ENCODE measurements at regions not wholly inside any gene's neighbourhood (a gene's known extent, or its start where the extent isn't known, plus 50 kb on each side); places are given as distances from the start of the nearest gene placed in this dataset.

- no peaks in the 10 kb centered on the region for H3K79me1 ChIP-seq (replicated peaks; ENCODE audit: low read length, poor library complexity, severe bottlenecking)
- no peak overlapping the region for H2BK15ac ChIP-seq (ENCODE audit: low read depth, poor library complexity, severe bottlenecking)
- no peak overlapping the region for H4K8ac ChIP-seq (ENCODE audit: low read length)
- H3K9ac ChIP-seq (ENCODE audit: low read length): no peak overlapping the region
- DNase-seq: no peak
- H3K4me1 ChIP-seq (ENCODE audit: control insufficient read depth, insufficient read depth, low read depth, low read length): no peaks in the 10 kb centered on the region
- no peak overlapping the region for H2AK5ac ChIP-seq (ENCODE audit: low read length, severe bottlenecking)
- H3K9me3 ChIP-seq (ENCODE audit: control insufficient read depth, low read length): no peaks in the 10 kb centered on the region
- no peak overlapping the region for H2AFZ ChIP-seq (ENCODE audit: low read depth, low read length)
- no peak overlapping the region for H3K4me2 ChIP-seq (ENCODE audit: low read length, poor library complexity, severe bottlenecking)
- no peak overlapping the region for H2BK5ac ChIP-seq (ENCODE audit: low read depth, low read length, poor library complexity, severe bottlenecking)
- H2BK120ac ChIP-seq (ENCODE audit: low read depth, low read length): no peak overlapping the region
- H4K91ac ChIP-seq (ENCODE audit: low read length): no peak overlapping the region
- no peak overlapping the region for H3K14ac ChIP-seq (ENCODE audit: low read length in 2 of 2)
- H3K18ac ChIP-seq (ENCODE audit: low read depth in 1 of 2, low read length in 2 of 2): no peak overlapping the region
- no peak overlapping the region for H3K27ac ChIP-seq (ENCODE audit: low read length, poor library complexity, severe bottlenecking)
- H2BK12ac ChIP-seq (ENCODE audit: low read length in 2 of 2): no peak overlapping the region
- no peak overlapping the region for H3K23ac ChIP-seq (ENCODE audit: low read length in 2 of 2)
- H3K4ac ChIP-seq (ENCODE audit: low read depth in 1 of 2, low read length in 2 of 2): no peak overlapping the region
- no peaks in the 10 kb centered on the region for H3K36me3 ChIP-seq (ENCODE audit: control insufficient read depth in 1 of 2, insufficient read depth in 2 of 2, low read depth in 1 of 2, low read length in 2 of 2)
- H3K4me3 ChIP-seq (ENCODE audit: insufficient read depth in 1 of 2, low read depth in 1 of 2, low read length in 2 of 2): no peak overlapping the region
- 69% methylated on average over 7 of the region's 7 CpGs for WGBS
- peaks cover 0 to 5% of the 10 kb centered on the region in 2 experiments for H3K27me3 ChIP-seq (ENCODE audit: control insufficient read depth in 1 of 2, insufficient read depth in 1 of 2, low read length in 2 of 2)
Observed at GRCh38 chr12:102765736-102766135, 151.3 kb downstream of the PAH start.

GRCh38 chr12:102763471-102763870, 153.6 kb downstream of the PAH start:
- Histone ChIP-seq H3K4me1 (ENCODE audit: control insufficient read depth, insufficient read depth, low read depth, low read length) (no peaks in the 10 kb centered on the region), H2AFZ (ENCODE audit: low read depth, low read length) (no peak overlapping the region), H2AK5ac (ENCODE audit: low read length, severe bottlenecking) (no peak overlapping the region), H3K4me3 (ENCODE audit: insufficient read depth in 1 of 2, low read depth in 1 of 2, low read length in 2 of 2) (no peak overlapping the region), H3K14ac (ENCODE audit: low read length in 2 of 2) (no peak overlapping the region), H4K91ac (ENCODE audit: low read length) (no peak overlapping the region), H3K9ac (ENCODE audit: low read length) (no peak overlapping the region), H2BK15ac (ENCODE audit: low read depth, poor library complexity, severe bottlenecking) (no peak overlapping the region), H3K36me3 (ENCODE audit: control insufficient read depth in 1 of 2, insufficient read depth in 2 of 2, low read depth in 1 of 2, low read length in 2 of 2) (no peaks in the 10 kb centered on the region), H4K8ac (ENCODE audit: low read length) (no peak overlapping the region), H2BK120ac (ENCODE audit: low read depth, low read length) (no peak overlapping the region), H3K9me3 (ENCODE audit: control insufficient read depth, low read length) (no peaks in the 10 kb centered on the region), H3K27me3 (ENCODE audit: control insufficient read depth in 1 of 2, insufficient read depth in 1 of 2, low read length in 2 of 2) (peaks cover 0 to 5% of the 10 kb centered on the region in 2 experiments), H3K18ac (ENCODE audit: low read depth in 1 of 2, low read length in 2 of 2) (no peak overlapping the region), H2BK5ac (ENCODE audit: low read depth, low read length, poor library complexity, severe bottlenecking) (no peak overlapping the region), H3K27ac (ENCODE audit: low read length, poor library complexity, severe bottlenecking) (no peak overlapping the region), H3K79me1 (replicated peaks; ENCODE audit: low read length, poor library complexity, severe bottlenecking) (no peaks in the 10 kb centered on the region), H2BK12ac (ENCODE audit: low read length in 2 of 2) (no peak overlapping the region), H3K4me2 (ENCODE audit: low read length, poor library complexity, severe bottlenecking) (no peak overlapping the region), H3K23ac (ENCODE audit: low read length in 2 of 2) (no peak overlapping the region), H3K4ac (ENCODE audit: low read depth in 1 of 2, low read length in 2 of 2) (no peak overlapping the region)
- no peak for DNase-seq
- 100% methylated on average over 1 of the region's 1 CpG for WGBS

- H3K27me3 ChIP-seq (ENCODE audit: control insufficient read depth in 1 of 2, insufficient read depth in 1 of 2, low read length in 2 of 2): peaks cover 0 to 5% of the 10 kb centered on the region in 2 experiments
- no peak overlapping the region for H3K4me3 ChIP-seq (ENCODE audit: insufficient read depth in 1 of 2, low read depth in 1 of 2, low read length in 2 of 2)
- no peak overlapping the region for H2BK120ac ChIP-seq (ENCODE audit: low read depth, low read length)
- H2BK12ac ChIP-seq (ENCODE audit: low read length in 2 of 2): no peak overlapping the region
- DNase-seq: no peak
- H3K4me2 ChIP-seq (ENCODE audit: low read length, poor library complexity, severe bottlenecking): no peak overlapping the region
- H3K18ac ChIP-seq (ENCODE audit: low read depth in 1 of 2, low read length in 2 of 2): no peak overlapping the region
- H3K27ac ChIP-seq (ENCODE audit: low read length, poor library complexity, severe bottlenecking): no peak overlapping the region
- H2BK15ac ChIP-seq (ENCODE audit: low read depth, poor library complexity, severe bottlenecking): no peak overlapping the region
- H3K9ac ChIP-seq (ENCODE audit: low read length): no peak overlapping the region
- no peaks in the 10 kb centered on the region for H3K79me1 ChIP-seq (replicated peaks; ENCODE audit: low read length, poor library complexity, severe bottlenecking)
- no peaks in the 10 kb centered on the region for H3K36me3 ChIP-seq (ENCODE audit: control insufficient read depth in 1 of 2, insufficient read depth in 2 of 2, low read depth in 1 of 2, low read length in 2 of 2)
- no peak overlapping the region for H3K14ac ChIP-seq (ENCODE audit: low read length in 2 of 2)
- H4K91ac ChIP-seq (ENCODE audit: low read length): no peak overlapping the region
- no peak overlapping the region for H4K8ac ChIP-seq (ENCODE audit: low read length)
- no peak overlapping the region for H2AFZ ChIP-seq (ENCODE audit: low read depth, low read length)
- no peak overlapping the region for H2AK5ac ChIP-seq (ENCODE audit: low read length, severe bottlenecking)
- no peak overlapping the region for H3K23ac ChIP-seq (ENCODE audit: low read length in 2 of 2)
- no peaks in the 10 kb centered on the region for H3K9me3 ChIP-seq (ENCODE audit: control insufficient read depth, low read length)
- no peak overlapping the region for H2BK5ac ChIP-seq (ENCODE audit: low read depth, low read length, poor library complexity, severe bottlenecking)
- H3K4ac ChIP-seq (ENCODE audit: low read depth in 1 of 2, low read length in 2 of 2): no peak overlapping the region
- no peaks in the 10 kb centered on the region for H3K4me1 ChIP-seq (ENCODE audit: control insufficient read depth, insufficient read depth, low read depth, low read length)
- WGBS: 59% methylated on average over 2 of the region's 4 CpGs
Observed at GRCh38 chr12:102763061-102763460, 154.0 kb downstream of the PAH start.

- Histone ChIP-seq H3K4me2 (ENCODE audit: low read length, poor library complexity, severe bottlenecking) (no peak overlapping the region), H3K4me1 (ENCODE audit: control insufficient read depth, insufficient read depth, low read depth, low read length) (no peaks in the 10 kb centered on the region), H3K4me3 (ENCODE audit: insufficient read depth in 1 of 2, low read depth in 1 of 2, low read length in 2 of 2) (no peak overlapping the region), H2AK5ac (ENCODE audit: low read length, severe bottlenecking) (no peak overlapping the region), H2AFZ (ENCODE audit: low read depth, low read length) (no peak overlapping the region), H3K9me3 (ENCODE audit: control insufficient read depth, low read length) (no peaks in the 10 kb centered on the region), H3K9ac (ENCODE audit: low read length) (no peak overlapping the region), H3K27ac (ENCODE audit: low read length, poor library complexity, severe bottlenecking) (no peak overlapping the region), H4K91ac (ENCODE audit: low read length) (no peak overlapping the region), H4K8ac (ENCODE audit: low read length) (no peak overlapping the region), H3K4ac (ENCODE audit: low read depth in 1 of 2, low read length in 2 of 2) (no peak overlapping the region), H3K23ac (ENCODE audit: low read length in 2 of 2) (no peak overlapping the region), H3K36me3 (ENCODE audit: control insufficient read depth in 1 of 2, insufficient read depth in 2 of 2, low read depth in 1 of 2, low read length in 2 of 2) (no peaks in the 10 kb centered on the region), H3K18ac (ENCODE audit: low read depth in 1 of 2, low read length in 2 of 2) (no peak overlapping the region), H2BK12ac (ENCODE audit: low read length in 2 of 2) (no peak overlapping the region), H2BK120ac (ENCODE audit: low read depth, low read length) (no peak overlapping the region), H3K27me3 (ENCODE audit: control insufficient read depth in 1 of 2, insufficient read depth in 1 of 2, low read length in 2 of 2) (peaks cover 0 to 5% of the 10 kb centered on the region in 2 experiments), H2BK5ac (ENCODE audit: low read depth, low read length, poor library complexity, severe bottlenecking) (no peak overlapping the region), H2BK15ac (ENCODE audit: low read depth, poor library complexity, severe bottlenecking) (no peak overlapping the region), H3K79me1 (replicated peaks; ENCODE audit: low read length, poor library complexity, severe bottlenecking) (no peaks in the 10 kb centered on the region), H3K14ac (ENCODE audit: low read length in 2 of 2) (no peak overlapping the region)
- WGBS: 51% methylated on average over 2 of the region's 2 CpGs
- DNase-seq: no peak
Observed at GRCh38 chr12:102760322-102760721, 156.7 kb downstream of the PAH start.

Measured in mesenchymal stem cell (in vitro differentiated cells and primary cell).